WTC11 (cell line): ENCODE measurements at regions not wholly inside any gene's neighbourhood (a gene's known extent, or its start where the extent isn't known, plus 50 kb on each side); places are given as distances from the start of the nearest gene placed in this dataset.

Source experiments
- ATAC-seq: fragments of 200-7000 bp; cut with Tn5 transposase; 2 replicates; pipeline ENCODE4 v1.10.0; 2021; ENCODE audit warnings: mild to moderate bottlenecking, moderate library complexity
- CTCF ChIA-PET: fragments of 300-600 bp; sonication (Branson Sonifier 250); formaldehyde crosslinking; loops from one replicate; lab custom pipeline; 2021; ENCODE audit warnings: antibody characterized with exemption; lab: Charles Lee
- POLR2A ChIA-PET: fragments of 350-600 bp; sonication (Branson Sonifier 250); formaldehyde crosslinking; loops from one replicate; lab custom pipeline; 2021; ENCODE audit warnings: antibody characterized with exemption; lab: Charles Lee
- DNase-seq: peaks from one replicate; pipeline ENCODE4 v3.0.0; 2021; ENCODE audit warnings: low spot score
- H3K27ac Mint-ChIP-seq: 2 replicates; pipeline ENCODE4 v1.8.0; 2021; ENCODE audit warnings: mixed read lengths
- H3K27me3 Mint-ChIP-seq: 2 replicates; pipeline ENCODE4 v1.8.0; 2021; ENCODE audit warnings: low read depth, mild to moderate bottlenecking, moderate library complexity, mixed read lengths
- H3K36me3 Mint-ChIP-seq: 2 replicates; pipeline ENCODE4 v1.8.0; 2021; ENCODE audit warnings: mixed read lengths
- H3K4me1 Mint-ChIP-seq: 2 replicates; pipeline ENCODE4 v1.8.0; 2022; ENCODE audit warnings: mixed read lengths
- H3K4me3 Mint-ChIP-seq: 2 replicates; pipeline ENCODE4 v1.8.0; 2021; ENCODE audit warnings: mild to moderate bottlenecking, moderate library complexity, mixed read lengths
- H3K9me3 Mint-ChIP-seq: 2 replicates; pipeline ENCODE4 v1.8.0; 2021; ENCODE audit warnings: mixed read lengths
- E2F4 ChIP-seq: sonication (generic); formaldehyde crosslinking; IDR thresholded peaks from 2 replicates; pipeline ENCODE4 v1.8.1; 2022; ENCODE audit warnings: low read depth, mild to moderate bottlenecking, moderate library complexity, missing genetic modification reagents, borderline replicate concordance
- ELF4 ChIP-seq: sonication (generic); formaldehyde crosslinking; IDR thresholded peaks from 2 replicates; pipeline ENCODE4 v1.8.1; 2022; ENCODE audit warnings: low read depth, mild to moderate bottlenecking, moderate library complexity, missing genetic modification reagents
- HMGA2 ChIP-seq: fragments of 250-450 bp; sonication (Bioruptor Pico); IDR thresholded peaks from 2 replicates; pipeline ENCODE4 v1.4.0; 2021; ENCODE audit warnings: mild to moderate bottlenecking, moderate library complexity
- HMGXB4 ChIP-seq: sonication (generic); formaldehyde crosslinking; IDR thresholded peaks from 2 replicates; pipeline ENCODE4 v1.8.1; 2023; ENCODE audit warnings: mild to moderate bottlenecking, moderate library complexity, missing genetic modification reagents
- NFYB ChIP-seq: sonication (generic); formaldehyde crosslinking; conservative IDR thresholded peaks from 2 replicates; pipeline ENCODE4 v1.8.0; 2022; ENCODE audit warnings: low read depth, missing genetic modification reagents
- OVOL2 ChIP-seq: fragments of 250-450 bp; sonication (Bioruptor Pico); IDR thresholded peaks from 2 replicates; pipeline ENCODE4 v1.9.0; 2021; ENCODE audit warnings: mild to moderate bottlenecking, borderline replicate concordance
- ZMAT4 ChIP-seq: fragments of 250-450 bp; sonication (Bioruptor Pico); IDR thresholded peaks from 2 replicates; pipeline ENCODE4 v1.9.0; 2021; ENCODE audit warnings: mild to moderate bottlenecking
- ZNF532 ChIP-seq: fragments of 250-450 bp; sonication (Bioruptor Pico); IDR thresholded peaks from 2 replicates; pipeline ENCODE4 v1.9.0; 2021; ENCODE audit warnings: mild to moderate bottlenecking, borderline replicate concordance

GRCh38 chr1:25064465-25065240, 134.6 kb upstream of the RUNX3 start:
- no peaks in the 10 kb centered on the region for H3K36me3 Mint-ChIP-seq

More at GRCh38 chr1:25064465-25065240, 134.6 kb upstream of the RUNX3 start:
- Mint-ChIP-seq H3K4me1 (peaks cover 19% of the 10 kb centered on the region), H3K4me3 (no peak overlapping the region), H3K9me3 (no peaks in the 10 kb centered on the region), H3K27me3 (no peaks in the 10 kb centered on the region), H3K27ac (no peak overlapping the region)
- ChIA-PET CTCF (interaction anchor here (0.8 to 1.4 kb wide), 3 partner anchors 74 to 110 kb away, joined by 3 read pairs; no protein-coding TSS in a partner anchor), POLR2A (no interaction called here)
- DNase-seq (no peak), ATAC-seq (no peak)
- TF ChIP-seq ZNF532 (CRISPR knock-in tag): no peak
- TF ChIP-seq ZMAT4 (CRISPR knock-in tag): no peak
- no peak for TF ChIP-seq E2F4 (CRISPR knock-in tag)
- no peak for TF ChIP-seq ELF4 (CRISPR knock-in tag)
- TF ChIP-seq HMGA2 (CRISPR knock-in tag): no peak
- TF ChIP-seq HMGXB4 (CRISPR knock-in tag): no peak
- no peak for TF ChIP-seq OVOL2
- no peak for TF ChIP-seq NFYB (CRISPR knock-in tag)
